OCI-LY3 (cell line): ENCODE measurements at regions not wholly inside any gene's neighbourhood (a gene's known extent, or its start where the extent isn't known, plus 50 kb on each side); places are given as distances from the start of the nearest gene placed in this dataset.

Experiments used
- H2AFZ ChIP-seq: fragments of 200-600, 300-600 bp; shearing (Covaris generic); 2 replicates; pipeline ENCODE4 v1.6.0; 2014; ENCODE audit warnings: antibody characterized with exemption, low read depth, low read length
- H3K27ac ChIP-seq: fragments of 200-600, 300-600 bp; sonication (generic); 2 replicates; pipeline ENCODE4 v1.5.1; 2014; ENCODE audit warnings: mild to moderate bottlenecking, low read length, moderate library complexity, mixed read lengths
- H3K27me3 ChIP-seq: fragments of 200-600, 300-600 bp; sonication (generic); 2 replicates; pipeline ENCODE4 v1.6.1; 2014; ENCODE audit warnings: low read depth, low read length, mixed read lengths
- H3K36me3 ChIP-seq: fragments of 200-600, 300-600 bp; sonication (generic); replicated peaks from 2 replicates; pipeline ENCODE3; 2014; ENCODE audit warnings: low read depth, low read length, mixed read lengths
- H3K4me1 ChIP-seq: fragments of 300-600, 200-600 bp; sonication (generic); 2 replicates; pipeline ENCODE4 v1.6.1; 2014; ENCODE audit warnings: low read length, mixed read lengths
- H3K4me2 ChIP-seq: fragments of 200-600, 300-600 bp; sonication (generic); 2 replicates; pipeline ENCODE4 v1.6.1; 2014; ENCODE audit warnings: low read length, mixed read lengths
- H3K4me3 ChIP-seq: fragments of 300-600, 200-600 bp; sonication (generic); 2 replicates; pipeline ENCODE4 v1.5.1; 2014; ENCODE audit warnings: antibody characterized with exemption, mild to moderate bottlenecking, low read length, moderate library complexity
- H3K79me2 ChIP-seq: fragments of 300-600, 200-600 bp; shearing (Covaris generic); 2 replicates; pipeline ENCODE4 v1.6.1; 2014; ENCODE audit warnings: mild to moderate bottlenecking, low read length, mixed read lengths
- H3K9ac ChIP-seq: fragments of 300-600, 200-600 bp; shearing (Covaris generic); 2 replicates; pipeline ENCODE4 v1.6.0; 2014; ENCODE audit warnings: mild to moderate bottlenecking, low read length, moderate library complexity
- H3K9me3 ChIP-seq: fragments of 200-600, 300-600 bp; shearing (Covaris generic); 2 replicates; pipeline ENCODE4 v1.6.1; 2014; ENCODE audit warnings: low read length, mixed read lengths; ENCODE audit not compliant: insufficient read depth
- H4K20me1 ChIP-seq: fragments of 200-600, 300-600 bp; sonication (generic); 2 replicates; pipeline ENCODE4 v1.6.1; 2016; ENCODE audit warnings: low read length, mixed read lengths; ENCODE audit not compliant: insufficient read depth
- CTCF ChIP-seq: fragments of 200-600, 300-600 bp; sonication (generic); IDR thresholded peaks from 2 replicates; pipeline ENCODE4 v1.5.1; 2014; ENCODE audit warnings: antibody characterized with exemption, low read length, low read depth
- EZH2phosphoT487 ChIP-seq: fragments of 200-600 bp; shearing (Covaris generic); IDR thresholded peaks from 2 replicates; pipeline ENCODE4 v1.6.1; 2018; ENCODE audit warnings: antibody characterized with exemption, mixed run types, low read depth

GRCh38 chr1:22222723-22223122 lies 79.8 kb upstream of the WNT4 start:
- Histone ChIP-seq H3K36me3 (peaks cover 5% of the 10 kb centered on the region), H2AFZ (no peak overlapping the region), H3K4me1 (no peaks in the 10 kb centered on the region; the same call in 1 of the 2 replicates), H3K27me3 (no peaks in the 10 kb centered on the region), H3K4me3 (no peak overlapping the region), H3K4me2 (no peak overlapping the region), H3K27ac (no peak overlapping the region), H3K9me3 (no peaks in the 10 kb centered on the region), H4K20me1 (no peaks in the 10 kb centered on the region), H3K9ac (no peak overlapping the region), H3K79me2 (no peaks in the 10 kb centered on the region)
- TF ChIP-seq CTCF = no peak
- TF ChIP-seq EZH2phosphoT487 = no peak

- H3K4me3 ChIP-seq = no peak overlapping the region
- no peaks in the 10 kb centered on the region for H3K79me2 ChIP-seq
- no peaks in the 10 kb centered on the region for H4K20me1 ChIP-seq
- peaks cover 5% of the 10 kb centered on the region for H3K36me3 ChIP-seq
- no peak overlapping the region for H3K9ac ChIP-seq
- H3K4me1 ChIP-seq = no peaks in the 10 kb centered on the region; the same call in 1 of the 2 replicates
- no peak overlapping the region for H3K27ac ChIP-seq
- no peaks in the 10 kb centered on the region for H3K27me3 ChIP-seq
- H2AFZ ChIP-seq = no peak overlapping the region
- H3K9me3 ChIP-seq = no peaks in the 10 kb centered on the region
- TF ChIP-seq EZH2phosphoT487 (no peak), CTCF (no peak)
- H3K4me2 ChIP-seq = no peak overlapping the region
These were observed 80.3 kb upstream of the WNT4 start for GRCh38 chr1:22223176-22223575.

- Histone ChIP-seq H3K4me2 (no peak overlapping the region), H3K79me2 (no peaks in the 10 kb centered on the region), H3K4me3 (no peak overlapping the region), H4K20me1 (no peaks in the 10 kb centered on the region), H2AFZ (no peak overlapping the region), H3K27ac (no peak overlapping the region), H3K9ac (no peak overlapping the region), H3K36me3 (peaks cover 5% of the 10 kb centered on the region), H3K9me3 (no peaks in the 10 kb centered on the region), H3K4me1 (peaks cover 4% of the 10 kb centered on the region; the same call in 1 of the 2 replicates), H3K27me3 (no peaks in the 10 kb centered on the region)
- no peak for TF ChIP-seq CTCF
- TF ChIP-seq EZH2phosphoT487 = no peak
These were observed 81.2 kb upstream of the WNT4 start for GRCh38 chr1:22224091-22224490.

- Histone ChIP-seq H3K4me3 (no peak overlapping the region), H3K9me3 (no peaks in the 10 kb centered on the region), H3K27ac (no peak overlapping the region), H3K79me2 (no peaks in the 10 kb centered on the region), H2AFZ (no peak overlapping the region), H3K4me1 (peaks cover 10% of the 10 kb centered on the region; the same call in 1 of the 2 replicates), H3K27me3 (no peaks in the 10 kb centered on the region), H3K36me3 (peaks cover 5% of the 10 kb centered on the region), H3K9ac (no peak overlapping the region), H4K20me1 (no peaks in the 10 kb centered on the region), H3K4me2 (no peak overlapping the region)
- no peak for TF ChIP-seq EZH2phosphoT487
- no peak for TF ChIP-seq CTCF
These were observed 81.7 kb upstream of the WNT4 start for GRCh38 chr1:22224631-22225030.
